Stimulated activated CD4-positive, alpha-beta T cell treated with anti-CD3 and anti-CD28 coated beads, Interleukin-15, amount 100 ng/mL, for 48 hours (primary cell): ENCODE measurements at regions not wholly inside any gene's neighbourhood (a gene's known extent, or its start where the extent isn't known, plus 50 kb on each side); places are given as distances from the start of the nearest gene placed in this dataset.

Experiments
- DNase-seq, 2 donors: peaks; one replicate each; pipeline ENCODE4 v3.0.0-alpha.2; 2020; ENCODE audit warnings: low read depth in 2 of 2

DNA sequence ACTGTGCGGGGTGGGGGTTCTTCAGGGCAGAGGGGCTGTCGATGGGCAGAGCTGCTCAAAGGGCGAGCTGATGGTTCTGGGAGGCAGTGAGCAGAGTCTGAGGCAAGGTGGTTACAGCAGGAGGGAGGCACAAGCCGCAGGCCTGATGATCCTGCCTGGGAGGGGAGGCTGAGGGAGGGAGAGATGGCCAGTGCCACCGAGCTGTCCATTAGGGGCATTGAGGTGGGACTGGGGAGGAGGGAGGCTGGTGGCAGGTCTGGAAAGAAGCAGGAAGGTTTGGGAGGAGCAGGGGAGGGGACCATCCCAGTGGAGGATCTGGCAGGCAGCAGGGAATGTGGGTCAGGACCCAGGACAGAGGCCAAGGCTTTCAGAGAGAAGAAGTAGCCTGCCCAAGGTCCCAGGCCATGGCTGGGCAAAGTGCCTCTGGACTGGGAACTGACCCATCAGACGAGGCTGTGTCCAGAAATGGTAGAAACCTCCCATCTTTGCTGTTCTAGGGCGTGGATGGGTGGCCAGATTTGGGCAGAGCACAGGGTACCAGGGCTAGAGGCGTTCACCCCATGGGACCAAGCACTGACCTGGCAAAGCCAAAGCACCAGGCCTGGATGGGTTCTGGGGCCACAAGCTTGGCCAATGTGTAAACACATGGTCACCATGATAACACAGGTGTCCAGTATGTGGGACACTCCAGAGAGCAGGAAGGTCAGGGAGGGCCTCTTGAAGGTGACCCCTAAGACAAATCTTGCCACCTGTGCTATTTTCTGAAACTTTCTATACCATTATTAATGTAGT, 55.5 kb downstream of the INHBB start:
- no peak for DNase-seq

DNA sequence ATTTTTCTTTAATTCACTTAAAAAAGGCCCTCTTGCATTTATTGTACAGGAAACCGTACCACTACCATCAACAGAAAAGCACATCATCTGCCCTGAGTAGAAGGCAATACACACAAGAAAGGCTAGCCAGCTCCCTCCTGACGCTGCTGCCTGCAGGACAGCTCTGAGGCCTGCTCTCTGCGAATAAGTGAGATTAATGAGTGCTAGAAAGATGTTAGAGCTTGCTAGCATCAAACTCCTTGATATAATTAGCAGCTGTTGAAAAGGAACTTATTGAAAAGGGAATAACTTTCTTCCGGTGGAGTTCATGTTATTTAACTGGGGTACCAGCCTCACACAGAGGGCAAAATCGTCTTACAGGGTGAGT, 56.1 kb downstream of the INHBB start:
- no peak for DNase-seq

DNA sequence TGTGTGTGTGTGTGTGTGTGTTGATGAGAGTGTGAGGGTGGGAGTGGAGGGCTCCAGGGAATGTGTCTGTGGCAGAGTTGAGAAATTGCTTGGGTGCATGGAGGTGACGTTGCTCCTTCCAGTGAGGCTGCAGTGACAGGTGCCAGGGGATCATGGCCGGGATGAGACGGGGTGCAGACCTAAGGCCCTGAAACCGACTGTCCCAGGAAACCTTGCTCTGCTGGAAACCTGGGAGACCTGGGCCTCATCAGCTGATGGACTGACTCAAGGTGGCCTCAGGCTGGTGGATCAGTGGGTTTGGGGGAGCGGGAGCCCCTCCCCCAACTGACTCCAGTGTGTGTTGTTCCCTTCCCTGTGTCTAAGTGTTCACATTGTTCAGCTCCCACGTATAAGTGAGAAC, 56.6 kb downstream of the INHBB start:
- DNase-seq: no peak

DNA sequence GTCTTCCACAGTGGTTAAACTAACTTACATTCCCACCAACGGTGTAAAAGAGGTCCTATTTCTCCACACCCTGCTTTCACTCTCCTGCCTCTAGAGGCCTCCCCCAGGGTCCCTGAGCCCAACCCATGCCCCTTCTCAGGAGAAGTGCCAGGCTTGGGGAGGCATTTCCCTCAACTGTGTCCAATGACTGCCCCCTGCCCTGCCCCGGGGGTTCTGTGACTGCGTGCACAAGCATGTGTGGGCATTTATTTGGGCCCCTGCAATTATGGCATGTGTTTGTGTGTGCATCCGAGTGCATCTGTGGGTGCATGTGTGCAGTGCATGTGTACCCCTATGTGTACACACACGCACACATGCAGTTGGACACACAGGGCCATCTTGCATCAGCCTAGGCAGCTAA, 57.3 kb downstream of the INHBB start:
- DNase-seq: no peak

DNA sequence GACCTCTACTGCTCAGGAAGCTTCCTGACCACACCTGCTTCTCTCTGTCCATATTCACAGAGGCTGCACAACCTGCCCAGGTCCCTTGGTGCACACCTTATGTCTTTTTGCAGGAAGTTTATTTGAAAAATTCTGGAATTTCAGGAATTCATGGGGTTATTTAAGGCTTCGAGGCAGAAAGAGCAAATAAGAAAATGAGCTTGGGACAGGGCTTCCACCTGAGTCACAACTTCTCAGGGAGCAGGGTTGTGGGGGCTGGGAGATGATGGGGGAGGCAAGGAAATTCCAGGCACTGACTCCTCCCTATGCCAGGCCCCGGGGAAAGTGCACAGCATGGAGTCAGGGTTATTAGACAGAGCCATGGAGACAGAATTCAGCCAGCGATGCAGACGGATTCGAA, 57.7 kb downstream of the INHBB start:
- DNase-seq: no peak

DNA sequence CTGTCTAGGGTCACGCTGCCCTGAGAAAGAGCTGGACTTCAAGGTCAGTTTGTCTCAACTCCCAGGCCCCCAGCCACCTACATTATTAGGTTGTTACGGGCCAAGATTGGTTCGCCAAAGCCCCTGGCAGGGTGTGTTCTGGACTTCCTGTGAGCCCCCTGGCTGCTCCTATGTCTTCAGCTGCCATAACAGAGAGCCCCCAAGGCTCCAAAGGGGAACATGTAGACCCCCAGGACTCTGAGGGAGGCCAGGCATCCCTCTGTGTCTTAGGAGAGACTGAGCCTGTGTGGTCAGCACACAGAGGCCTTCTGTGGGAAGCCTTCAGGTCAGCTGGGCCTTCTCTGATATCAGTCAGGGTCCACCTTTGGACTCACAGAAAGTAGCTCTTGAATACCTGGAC, 58.3 kb downstream of the INHBB start:
- DNase-seq: no peak

DNA sequence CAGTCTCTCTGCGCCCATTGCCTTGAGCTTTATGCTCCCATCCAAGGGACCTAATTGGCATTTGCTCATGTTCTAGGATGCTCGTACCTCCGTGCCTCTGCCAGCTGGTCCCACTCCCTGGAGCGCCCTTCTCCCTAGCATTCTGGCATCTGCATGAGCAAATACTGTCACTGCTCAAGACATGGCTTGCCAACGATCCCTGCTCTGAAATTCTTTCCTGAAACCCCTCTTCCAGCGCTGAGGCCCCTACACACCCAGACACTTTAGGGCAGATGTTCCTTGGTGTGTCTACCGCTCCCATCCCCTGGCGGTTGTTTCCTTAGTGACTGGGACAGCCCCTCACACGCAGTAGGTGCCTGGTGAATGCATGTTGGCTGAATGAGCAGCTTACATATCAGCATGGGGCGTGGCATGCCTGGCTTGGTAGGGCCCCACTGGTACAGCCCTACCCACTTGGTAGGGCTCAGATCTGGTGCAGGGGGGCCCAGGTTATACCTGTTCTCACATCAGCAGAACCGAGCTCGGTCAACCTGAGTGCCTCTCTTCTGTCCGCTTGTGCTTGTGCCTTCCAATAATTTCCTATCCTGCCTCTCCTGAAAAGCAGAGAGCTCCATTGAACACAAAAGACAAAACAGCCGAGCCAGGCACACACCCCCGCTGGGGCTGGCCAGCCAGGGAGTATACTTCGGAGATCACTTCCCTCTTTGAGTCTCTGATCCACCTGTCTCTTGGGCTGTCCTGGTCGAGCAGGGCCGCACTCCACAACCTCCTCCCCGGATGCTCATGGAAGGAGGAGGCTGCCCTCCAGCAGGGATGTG, 59.2 kb downstream of the INHBB start:
- no peak for DNase-seq

DNA sequence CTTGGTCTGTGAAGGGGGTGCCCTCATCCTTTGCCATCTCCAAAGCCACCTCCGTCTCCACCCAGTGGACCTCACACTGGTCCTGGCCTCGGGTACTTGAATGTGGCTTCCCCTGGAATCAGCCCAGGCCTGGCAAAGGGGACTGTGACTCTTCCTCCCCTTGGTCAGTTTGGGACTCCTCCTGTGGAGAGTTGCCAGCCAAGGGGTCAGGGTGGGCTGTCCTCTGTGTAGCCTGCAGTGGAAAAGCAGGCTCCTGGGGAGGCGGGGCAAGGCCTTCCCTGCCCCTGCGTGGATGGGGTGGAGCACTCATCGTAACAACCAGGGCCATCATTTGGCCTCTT, 59.8 kb downstream of the INHBB start:
- no peak for DNase-seq

DNA sequence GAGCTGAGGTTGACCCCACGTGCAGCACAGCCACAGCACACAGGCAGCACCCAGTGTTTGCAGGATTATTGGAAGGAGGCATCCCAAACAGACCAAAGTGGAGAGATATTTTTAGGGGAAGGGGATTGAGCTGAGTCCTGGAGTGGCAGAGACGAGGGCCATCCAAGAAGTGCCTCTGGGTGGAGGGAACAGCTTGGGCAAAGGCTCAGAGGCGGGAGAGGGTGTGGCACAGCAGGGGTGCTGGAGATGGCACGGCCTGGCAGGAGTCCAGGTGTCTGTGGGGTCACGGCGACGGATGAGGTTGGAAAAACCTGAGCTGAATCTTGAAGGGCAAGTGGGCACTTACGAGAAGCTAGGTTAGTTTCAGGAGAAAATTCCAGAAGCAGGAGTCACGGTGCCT, 60.6 kb downstream of the INHBB start:
- DNase-seq: no peak

DNA sequence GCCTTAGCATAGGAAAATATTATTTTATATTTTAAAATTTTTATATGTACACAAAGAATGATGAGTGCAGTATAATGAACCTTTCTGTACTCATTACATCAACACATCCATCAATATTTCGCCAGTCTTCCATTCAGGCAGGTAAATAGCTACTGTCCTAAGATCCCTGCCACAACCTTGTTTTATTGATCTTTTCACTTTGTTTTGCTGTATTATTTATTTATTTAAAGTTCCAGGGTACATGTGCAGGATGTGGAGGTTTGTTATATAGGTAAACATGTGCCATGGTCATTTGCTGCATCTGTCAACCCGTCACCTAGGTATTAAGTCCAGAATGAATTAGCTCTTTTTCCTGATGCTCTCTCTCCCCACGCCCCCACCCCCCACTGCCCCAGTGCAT, 64.6 kb downstream of the INHBB start:
- DNase-seq: no peak

DNA sequence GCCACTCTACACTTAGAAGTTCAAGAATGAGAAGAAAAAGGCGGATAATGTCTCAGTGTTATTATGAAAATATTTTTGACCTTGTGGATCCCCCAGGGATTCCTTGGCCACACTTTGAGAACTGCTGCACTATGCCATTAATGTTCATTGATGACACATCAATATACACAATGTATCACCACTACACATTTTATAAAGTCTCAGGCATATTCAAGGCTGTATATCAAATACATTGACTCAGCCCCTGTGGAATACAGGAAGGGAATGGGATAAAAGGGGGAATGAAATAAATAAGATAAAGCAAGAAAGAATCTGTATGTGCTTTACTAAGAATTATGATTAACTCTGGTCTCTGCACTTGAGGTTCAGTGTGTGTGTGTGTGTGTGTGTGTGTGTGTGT, 69.1 kb downstream of the INHBB start:
- DNase-seq: no peak

DNA sequence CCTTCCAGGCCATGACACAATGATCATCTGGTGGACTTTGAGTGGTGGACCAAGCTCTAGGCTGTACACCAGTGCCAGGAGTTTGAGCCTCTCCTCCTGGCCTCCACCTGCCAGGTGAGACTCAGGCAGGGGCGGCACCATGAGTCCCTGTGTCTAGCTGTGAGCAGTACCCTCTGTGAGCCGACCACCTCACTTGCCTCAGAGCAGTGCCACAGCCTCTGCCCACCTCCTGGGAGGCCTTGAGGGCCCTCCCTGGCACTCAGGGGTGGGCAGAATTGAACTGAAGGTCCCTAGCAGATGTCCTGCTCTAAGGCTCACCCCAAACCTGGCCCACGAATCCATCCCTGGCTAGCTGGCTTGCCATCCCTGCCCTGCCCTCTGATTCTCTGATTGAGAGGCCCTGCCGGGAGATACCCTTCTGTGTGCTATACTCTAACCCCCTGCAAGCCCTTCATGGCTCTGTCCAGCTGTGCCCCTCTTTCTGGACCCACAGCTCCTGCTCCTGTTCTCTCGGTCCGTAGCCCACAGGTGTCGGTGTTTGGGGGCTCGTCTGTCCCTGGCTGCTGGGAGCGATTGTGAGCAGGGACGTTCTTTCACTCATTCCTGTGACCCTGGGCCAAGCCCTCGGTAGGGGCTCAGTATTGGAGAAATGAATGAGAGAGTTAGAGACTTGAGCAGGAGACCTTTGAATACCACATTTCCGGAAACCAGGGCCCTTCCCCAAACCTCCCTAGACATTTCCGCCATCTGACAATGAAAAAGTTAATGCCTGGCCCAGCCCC, 70.0 kb downstream of the INHBB start:
- DNase-seq: no peak

DNA sequence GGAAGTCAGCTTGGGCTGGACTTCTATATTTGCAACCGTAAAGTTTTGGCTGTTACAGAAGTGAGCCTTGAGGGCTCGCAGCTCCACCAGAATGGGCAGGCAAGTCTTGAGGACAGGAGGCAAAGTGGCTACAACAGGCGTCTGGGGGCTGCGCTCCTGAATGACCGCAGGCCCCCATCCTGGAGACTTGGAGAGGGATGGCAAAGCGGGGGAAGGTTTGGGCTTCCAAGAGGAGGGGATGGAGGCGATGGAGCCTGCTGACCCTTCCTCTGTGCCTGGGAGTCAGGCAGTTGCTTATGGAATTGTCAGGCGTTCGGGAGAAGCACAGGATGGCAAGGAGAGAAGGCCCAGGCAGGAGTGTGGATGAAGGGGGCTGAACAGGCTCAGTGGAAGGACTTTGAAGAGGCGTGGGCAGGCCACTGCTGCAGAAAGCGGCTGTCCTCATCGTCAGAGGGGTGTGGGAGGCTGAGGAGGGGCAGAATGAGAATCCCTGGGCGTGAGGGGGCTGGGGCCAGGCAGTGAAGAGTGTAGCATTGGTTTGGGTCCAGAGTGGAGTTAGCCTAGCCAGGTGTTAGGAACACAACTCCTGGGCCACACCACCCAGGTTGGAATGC, 72.3 kb downstream of the INHBB start:
- no peak for DNase-seq

DNA sequence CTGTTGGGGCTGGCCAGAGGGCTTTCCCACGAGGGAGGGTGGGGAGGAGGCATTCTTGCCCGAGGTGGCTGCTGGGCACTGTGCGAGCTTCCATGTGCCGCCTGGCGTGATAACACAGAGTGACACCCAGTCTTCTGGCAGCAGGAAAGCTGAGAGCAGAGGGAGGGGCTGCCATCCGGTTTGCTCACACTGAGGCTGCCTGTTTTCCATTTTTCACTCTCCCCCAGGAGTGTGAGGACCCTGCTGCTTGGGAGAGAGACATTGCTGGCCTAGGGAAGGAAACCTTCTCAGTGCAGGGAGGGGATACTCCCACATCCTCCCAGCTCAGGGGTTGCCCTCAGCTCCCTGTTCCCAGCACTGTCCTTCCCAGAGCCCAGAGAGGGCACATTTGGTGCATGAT, 73.1 kb downstream of the INHBB start:
- DNase-seq: no peak

DNA sequence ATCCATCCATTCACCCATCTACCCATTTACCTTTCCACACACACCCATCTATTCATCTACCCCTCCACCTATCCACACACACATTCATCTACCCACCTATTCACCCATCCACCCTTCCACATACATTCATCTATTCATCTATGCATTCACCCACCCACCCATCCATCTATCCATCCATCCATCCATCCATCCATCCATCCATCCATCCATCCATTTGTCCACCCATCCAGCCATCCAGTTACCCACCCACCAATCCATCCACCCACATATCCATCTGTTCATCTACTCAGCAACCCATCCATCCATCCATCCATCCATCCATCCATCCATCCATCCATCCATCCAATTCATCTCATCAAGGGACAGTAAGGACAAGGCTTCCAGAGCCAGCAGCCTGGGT, 74.0 kb downstream of the INHBB start:
- no peak for DNase-seq

DNA sequence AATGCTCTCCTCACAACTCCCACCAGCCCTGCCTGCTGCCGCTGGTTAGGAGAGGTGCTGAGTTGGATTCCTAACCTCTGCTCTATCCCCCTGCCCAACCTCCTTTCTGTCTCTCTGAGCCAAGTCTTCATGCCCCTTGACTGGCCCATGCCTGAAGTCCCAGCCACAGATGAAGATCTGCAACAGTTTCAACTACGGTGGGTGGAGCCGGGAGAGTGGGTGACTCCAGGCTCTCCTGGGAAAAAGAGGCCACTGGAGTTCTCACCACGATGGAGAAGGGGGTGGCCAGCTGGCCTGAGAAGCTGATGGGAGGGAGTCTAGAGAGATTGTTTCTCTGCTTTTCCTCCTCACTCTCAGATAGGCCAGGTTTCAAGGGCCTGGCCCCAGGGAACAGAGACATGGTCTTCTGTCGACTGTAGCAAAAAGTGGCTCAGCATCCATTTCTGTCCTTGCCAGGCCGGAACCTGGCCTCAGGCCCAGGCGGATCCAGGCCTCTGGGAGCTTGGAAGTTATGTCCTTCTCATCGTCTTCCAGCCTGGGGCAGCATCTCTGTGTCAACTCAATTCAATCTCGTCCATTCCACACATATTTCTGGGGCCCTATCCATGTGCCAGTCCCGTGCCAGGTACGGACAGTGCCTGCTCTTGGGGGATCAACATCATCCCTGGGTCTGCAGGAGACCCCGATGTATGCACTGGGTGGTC, 75.3 kb downstream of the INHBB start:
- no peak for DNase-seq

DNA sequence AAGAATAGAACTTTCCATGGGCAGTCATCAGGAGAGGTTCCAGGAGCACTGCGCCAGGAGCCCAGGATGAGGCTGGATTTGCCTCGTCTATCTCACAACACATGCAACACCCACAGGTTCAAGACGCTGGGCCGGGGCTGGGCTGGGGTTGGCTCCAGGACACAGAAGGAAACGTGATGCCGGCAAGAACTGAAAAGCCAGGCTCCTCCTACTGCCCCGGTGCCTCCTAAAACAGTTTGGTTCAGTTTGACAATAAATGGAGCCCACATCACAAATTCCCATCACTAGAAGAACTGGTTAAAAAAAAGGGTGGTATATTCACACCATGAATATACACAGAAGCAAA, 75.9 kb downstream of the INHBB start:
- no peak for DNase-seq

DNA sequence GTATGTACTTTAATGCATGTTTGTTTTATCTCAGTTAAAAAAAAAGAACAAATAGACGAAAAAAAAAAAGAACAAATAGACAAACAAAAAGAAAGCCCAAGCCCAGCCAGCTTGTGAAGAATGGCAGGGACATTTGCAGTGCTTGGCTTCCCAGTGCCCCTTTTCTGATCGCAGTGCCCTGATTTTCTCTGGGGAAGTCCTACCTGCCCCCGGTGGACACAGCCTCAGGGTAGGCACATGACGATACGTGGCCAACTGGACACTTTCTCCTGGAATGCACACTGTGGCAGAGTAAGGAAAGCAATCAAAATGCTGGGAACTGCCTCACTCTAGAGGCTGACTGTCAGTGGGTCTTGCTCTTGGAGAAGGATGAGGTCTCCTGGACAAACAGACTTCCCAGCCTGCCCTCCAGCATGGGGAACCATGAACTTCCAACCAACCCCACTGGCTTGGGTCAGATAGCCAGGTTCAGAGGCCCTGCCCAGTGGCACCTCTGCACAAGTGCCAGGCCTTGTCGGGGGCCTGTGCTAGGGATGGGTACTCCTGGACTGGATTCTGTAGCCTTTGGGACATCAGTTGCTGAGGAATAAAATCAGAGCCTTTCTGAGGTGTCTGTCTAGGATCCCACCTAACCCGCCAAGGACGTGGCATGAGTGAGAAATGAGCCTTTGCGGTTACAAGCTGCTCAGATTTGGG, 76.7 kb downstream of the INHBB start:
- DNase-seq: no peak

DNA sequence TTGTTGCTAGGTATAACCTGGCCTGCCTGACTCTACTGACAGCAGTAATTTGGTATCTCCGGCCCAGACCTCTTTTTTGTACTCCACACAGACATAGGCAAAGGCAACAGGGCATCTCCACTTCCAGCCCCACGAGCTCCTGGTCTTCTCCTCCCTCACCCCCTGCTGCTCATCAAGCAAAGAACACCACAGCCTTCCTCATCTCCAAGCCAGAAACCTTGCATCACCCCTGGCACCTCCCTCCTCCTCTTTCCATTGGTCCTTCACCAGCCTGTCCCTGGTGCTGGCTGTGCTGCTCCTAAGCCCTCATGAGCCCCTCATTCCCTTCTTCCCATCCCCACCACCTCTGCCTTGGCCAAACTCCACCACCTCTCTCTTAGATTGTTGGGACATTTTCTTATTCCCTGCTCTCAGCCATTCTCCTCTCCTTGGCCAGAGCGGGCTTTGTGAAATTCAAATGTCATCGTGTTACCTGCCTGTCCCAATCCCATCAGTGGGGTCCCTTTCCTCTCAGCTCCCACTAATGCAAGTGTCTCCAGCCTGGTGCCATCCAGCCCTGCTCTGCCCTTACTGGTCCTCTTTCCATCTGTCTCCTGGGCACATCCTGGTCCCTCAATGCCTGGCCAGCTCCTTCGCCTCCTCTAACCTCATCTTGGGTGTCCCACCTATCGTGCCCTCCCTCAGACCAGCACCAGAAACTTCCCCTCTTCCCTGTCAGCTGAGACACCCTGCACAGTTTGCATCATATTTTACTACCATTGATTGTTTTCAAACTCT, 77.4 kb downstream of the INHBB start:
- DNase-seq: no peak

DNA sequence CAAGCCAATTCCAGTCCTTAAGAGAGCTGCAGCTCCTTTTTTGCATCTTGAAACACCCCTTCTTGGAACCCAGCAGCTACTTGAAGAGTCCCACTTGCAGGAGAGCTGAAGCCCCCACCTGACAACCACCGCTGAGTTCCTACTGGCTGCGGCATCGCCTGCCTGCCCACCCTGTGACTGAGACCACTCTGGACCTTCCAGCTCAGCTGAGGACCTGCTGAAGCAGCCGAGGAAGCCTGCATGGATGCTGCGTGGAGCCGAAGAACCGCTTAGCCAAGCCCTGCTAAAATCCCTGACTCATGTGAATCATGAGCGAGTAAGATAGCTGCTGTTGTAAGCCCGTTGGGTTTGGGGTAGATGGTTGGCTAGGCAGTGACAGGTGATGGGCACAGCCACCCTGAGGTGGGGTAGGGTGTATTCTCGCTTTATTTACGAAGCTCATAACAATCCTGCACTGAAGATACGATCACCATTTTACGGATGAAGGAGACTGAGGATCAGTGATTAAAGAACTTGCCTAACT, 78.4 kb downstream of the INHBB start:
- DNase-seq: no peak
